ENCODE measurements at regions not wholly inside any gene's neighbourhood (a gene's known extent, or its start where the extent isn't known, plus 50 kb on each side); places are given as distances from the start of the nearest gene placed in this dataset.

- TF ChIP-seq CTCF (IDR thresholded peaks at IDR 0.05) (no peak), POLR2A (IDR thresholded peaks at IDR 0.05) (no peak)
These were observed 355.8 kb upstream of the MKI67 start for GRCh38 chr10:128482052-128482451.

Measured in uterus (tissue), 2 donors.